ENCODE measurements at regions not wholly inside any gene's neighbourhood (a gene's known extent, or its start where the extent isn't known, plus 50 kb on each side); places are given as distances from the start of the nearest gene placed in this dataset.

GRCh38 chr4:152009983-152010709 is 249.3 kb upstream of the GATB start:
- TF ChIP-seq, protein P1, sequence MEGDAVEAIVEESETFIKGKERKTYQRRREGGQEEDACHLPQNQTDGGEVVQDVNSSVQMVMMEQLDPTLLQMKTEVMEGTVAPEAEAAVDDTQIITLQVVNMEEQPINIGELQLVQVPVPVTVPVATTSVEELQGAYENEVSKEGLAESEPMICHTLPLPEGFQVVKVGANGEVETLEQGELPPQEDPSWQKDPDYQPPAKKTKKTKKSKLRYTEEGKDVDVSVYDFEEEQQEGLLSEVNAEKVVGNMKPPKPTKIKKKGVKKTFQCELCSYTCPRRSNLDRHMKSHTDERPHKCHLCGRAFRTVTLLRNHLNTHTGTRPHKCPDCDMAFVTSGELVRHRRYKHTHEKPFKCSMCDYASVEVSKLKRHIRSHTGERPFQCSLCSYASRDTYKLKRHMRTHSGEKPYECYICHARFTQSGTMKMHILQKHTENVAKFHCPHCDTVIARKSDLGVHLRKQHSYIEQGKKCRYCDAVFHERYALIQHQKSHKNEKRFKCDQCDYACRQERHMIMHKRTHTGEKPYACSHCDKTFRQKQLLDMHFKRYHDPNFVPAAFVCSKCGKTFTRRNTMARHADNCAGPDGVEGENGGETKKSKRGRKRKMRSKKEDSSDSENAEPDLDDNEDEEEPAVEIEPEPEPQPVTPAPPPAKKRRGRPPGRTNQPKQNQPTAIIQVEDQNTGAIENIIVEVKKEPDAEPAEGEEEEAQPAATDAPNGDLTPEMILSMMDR (IDR thresholded peaks at IDR 0.05), result no peak
- TF ChIP-seq POLR2A (IDR thresholded peaks at IDR 0.05), result no peak

Data from esophagus squamous epithelium (tissue), 4 donors.